Parathyroid adenoma (tissue), 2 donors: ENCODE measurements at regions not wholly inside any gene's neighbourhood (a gene's known extent, or its start where the extent isn't known, plus 50 kb on each side); places are given as distances from the start of the nearest gene placed in this dataset.

Source experiments
- H2AFZ ChIP-seq: fragments of 300-600 bp; sonication (generic); one replicate; pipeline ENCODE4 v1.7.0; 2017; ENCODE audit warnings: antibody characterized with exemption, mild to moderate bottlenecking
- H3K27ac ChIP-seq: fragments of 300-600 bp; sonication (generic); one replicate; pipeline ENCODE4 v1.7.0; 2017
- H3K27me3 ChIP-seq: fragments of 300-600 bp; sonication (generic); one replicate; pipeline ENCODE4 v1.7.0; 2017; ENCODE audit warnings: low read length; ENCODE audit not compliant: control insufficient read depth, insufficient read depth
- H3K36me3 ChIP-seq: fragments of 300-600 bp; sonication (generic); one replicate; pipeline ENCODE4 v1.7.0; 2017; ENCODE audit warnings: low read length; ENCODE audit not compliant: control insufficient read depth, insufficient read depth
- H3K4me1 ChIP-seq: fragments of 300-600 bp; sonication (generic); one replicate; pipeline ENCODE4 v1.7.0; 2017; ENCODE audit warnings: control low read depth
- H3K4me2 ChIP-seq: fragments of 300-600 bp; sonication (generic); one replicate; pipeline ENCODE4 v1.7.0; 2017; ENCODE audit warnings: low read length
- H3K4me3 ChIP-seq: fragments of 300-600 bp; sonication (generic); one replicate; pipeline ENCODE4 v1.7.0; 2017; ENCODE audit warnings: low read depth, low read length
- H3K79me2 ChIP-seq: fragments of 300-600 bp; sonication (generic); one replicate; pipeline ENCODE4 v1.7.0; 2017; ENCODE audit warnings: control low read depth
- H3K9ac ChIP-seq: fragments of 300-600 bp; sonication (generic); one replicate; pipeline ENCODE4 v1.7.0; 2017; ENCODE audit warnings: mild to moderate bottlenecking
- H3K9me3 ChIP-seq: fragments of 300-600 bp; sonication (generic); one replicate; pipeline ENCODE4 v1.7.0; 2017; ENCODE audit warnings: low read length; ENCODE audit not compliant: control insufficient read depth
- TF ChIP-seq, protein P1 (sequence below): fragments of 300-600 bp; sonication (generic); IDR thresholded peaks from one replicate; pipeline ENCODE4 v1.7.0; 2017; ENCODE audit warnings: antibody characterized with exemption, mild to moderate bottlenecking
- donor health status: primary hyperparathyroidism.

GRCh38 chr7:86975449-86975848 is 84.0 kb downstream of the ELAPOR2 start:
- H3K4me1 ChIP-seq, result no peaks in the 10 kb centered on the region
- no peaks in the 10 kb centered on the region for H3K27me3 ChIP-seq
- H3K4me3 ChIP-seq, result no peak overlapping the region
- no peak overlapping the region for H3K4me2 ChIP-seq
- no peaks in the 10 kb centered on the region for H3K36me3 ChIP-seq
- no peaks in the 10 kb centered on the region for H3K9me3 ChIP-seq
- H3K9ac ChIP-seq, result no peak overlapping the region
- H3K79me2 ChIP-seq, result no peaks in the 10 kb centered on the region
- TF ChIP-seq, protein P1, sequence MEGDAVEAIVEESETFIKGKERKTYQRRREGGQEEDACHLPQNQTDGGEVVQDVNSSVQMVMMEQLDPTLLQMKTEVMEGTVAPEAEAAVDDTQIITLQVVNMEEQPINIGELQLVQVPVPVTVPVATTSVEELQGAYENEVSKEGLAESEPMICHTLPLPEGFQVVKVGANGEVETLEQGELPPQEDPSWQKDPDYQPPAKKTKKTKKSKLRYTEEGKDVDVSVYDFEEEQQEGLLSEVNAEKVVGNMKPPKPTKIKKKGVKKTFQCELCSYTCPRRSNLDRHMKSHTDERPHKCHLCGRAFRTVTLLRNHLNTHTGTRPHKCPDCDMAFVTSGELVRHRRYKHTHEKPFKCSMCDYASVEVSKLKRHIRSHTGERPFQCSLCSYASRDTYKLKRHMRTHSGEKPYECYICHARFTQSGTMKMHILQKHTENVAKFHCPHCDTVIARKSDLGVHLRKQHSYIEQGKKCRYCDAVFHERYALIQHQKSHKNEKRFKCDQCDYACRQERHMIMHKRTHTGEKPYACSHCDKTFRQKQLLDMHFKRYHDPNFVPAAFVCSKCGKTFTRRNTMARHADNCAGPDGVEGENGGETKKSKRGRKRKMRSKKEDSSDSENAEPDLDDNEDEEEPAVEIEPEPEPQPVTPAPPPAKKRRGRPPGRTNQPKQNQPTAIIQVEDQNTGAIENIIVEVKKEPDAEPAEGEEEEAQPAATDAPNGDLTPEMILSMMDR, result no peak
- H2AFZ ChIP-seq, result no peak overlapping the region
- H3K27ac ChIP-seq, result no peak overlapping the region

GRCh38 chr7:86972072-86972471 is 87.4 kb downstream of the ELAPOR2 start:
- no peaks in the 10 kb centered on the region for H3K4me1 ChIP-seq
- no peak overlapping the region for H3K4me2 ChIP-seq
- H3K27me3 ChIP-seq, result no peaks in the 10 kb centered on the region
- no peaks in the 10 kb centered on the region for H3K9me3 ChIP-seq
- H3K36me3 ChIP-seq, result no peaks in the 10 kb centered on the region
- H3K27ac ChIP-seq, result no peak overlapping the region
- TF ChIP-seq, protein P1, result no peak
- no peak overlapping the region for H3K4me3 ChIP-seq
- no peaks in the 10 kb centered on the region for H3K79me2 ChIP-seq
- H2AFZ ChIP-seq, result no peak overlapping the region
- no peak overlapping the region for H3K9ac ChIP-seq

GRCh38 chr7:86970986-86971385 is 88.5 kb downstream of the ELAPOR2 start:
- TF ChIP-seq, protein P1, result no peak

DNA sequence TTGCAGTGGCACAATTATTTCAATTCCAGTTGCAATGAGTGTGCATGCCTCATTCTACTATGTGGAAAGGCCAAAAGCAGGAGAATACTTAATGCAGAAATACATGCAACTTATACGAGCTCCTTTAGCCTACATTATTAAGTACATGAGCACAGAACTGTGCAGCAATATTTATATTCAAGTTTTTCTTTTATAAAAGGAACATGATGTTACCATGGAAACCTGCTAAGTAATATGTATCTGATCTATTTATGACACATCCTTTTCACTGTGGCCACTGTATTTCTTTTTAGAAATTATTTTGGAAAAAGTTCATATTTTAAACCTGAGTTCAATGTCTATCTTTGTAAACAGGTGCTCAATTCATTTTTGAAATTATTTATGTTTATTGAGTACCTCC is 88.9 kb downstream of the ELAPOR2 start:
- H3K4me2 ChIP-seq, result no peak overlapping the region
- TF ChIP-seq, protein P1, result no peak
- no peaks in the 10 kb centered on the region for H3K4me1 ChIP-seq
- no peaks in the 10 kb centered on the region for H3K36me3 ChIP-seq
- H3K9ac ChIP-seq, result no peak overlapping the region
- H3K27me3 ChIP-seq, result no peaks in the 10 kb centered on the region
- H3K27ac ChIP-seq, result no peak overlapping the region
- H3K9me3 ChIP-seq, result no peaks in the 10 kb centered on the region
- H3K79me2 ChIP-seq, result no peaks in the 10 kb centered on the region
- H2AFZ ChIP-seq, result no peak overlapping the region
- H3K4me3 ChIP-seq, result no peak overlapping the region

More at GRCh38 chr7:86970986-86971385, 88.5 kb downstream of the ELAPOR2 start:
- Histone ChIP-seq H3K4me2 (no peak overlapping the region), H3K4me3 (no peak overlapping the region), H3K27me3 (no peaks in the 10 kb centered on the region), H3K27ac (no peak overlapping the region), H3K36me3 (no peaks in the 10 kb centered on the region), H3K79me2 (no peaks in the 10 kb centered on the region), H2AFZ (no peak overlapping the region), H3K9ac (no peak overlapping the region), H3K9me3 (no peaks in the 10 kb centered on the region), H3K4me1 (no peaks in the 10 kb centered on the region)

- no peaks in the 10 kb centered on the region for H3K36me3 ChIP-seq
- no peak overlapping the region for H3K4me3 ChIP-seq
- no peaks in the 10 kb centered on the region for H3K27me3 ChIP-seq
- TF ChIP-seq, protein P1, result no peak
- H3K4me2 ChIP-seq, result no peak overlapping the region
- no peaks in the 10 kb centered on the region for H3K9me3 ChIP-seq
- H3K27ac ChIP-seq, result no peak overlapping the region
- no peaks in the 10 kb centered on the region for H3K79me2 ChIP-seq
- no peaks in the 10 kb centered on the region for H3K4me1 ChIP-seq
- H2AFZ ChIP-seq, result no peak overlapping the region
- H3K9ac ChIP-seq, result no peak overlapping the region
Observed at GRCh38 chr7:86969865-86970264, 89.6 kb downstream of the ELAPOR2 start.
